Right lobe of liver (tissue), 4 donors: ENCODE measurements at regions not wholly inside any gene's neighbourhood (a gene's known extent, or its start where the extent isn't known, plus 50 kb on each side); places are given as distances from the start of the nearest gene placed in this dataset.

Source experiments
- POLR2A ChIP-seq: fragments of 450-650 bp; IDR thresholded peaks from one replicate; pipeline ENCODE4 v1.6.1; 2017; ENCODE audit warnings: antibody characterized with exemption, mild to moderate bottlenecking
- TF ChIP-seq, protein P1 (sequence below), 4 donors: fragments of 200-600 bp in 3 of 4; fragments of 450-650 bp in 1 of 4; IDR thresholded peaks; one replicate each; pipeline versions ENCODE4 v1.5.1 to v1.8.0; 2016 to 2022; ENCODE audit warnings: antibody characterized with exemption in 4 of 4, mild to moderate bottlenecking in 2 of 4
- donor health status: DM: no; HTN: no; CAD: no.
- donor health status: DM: no; HTN: no; CAD: no.
- donor health status: DM: no; HTN: yes; CAD: no.

DNA sequence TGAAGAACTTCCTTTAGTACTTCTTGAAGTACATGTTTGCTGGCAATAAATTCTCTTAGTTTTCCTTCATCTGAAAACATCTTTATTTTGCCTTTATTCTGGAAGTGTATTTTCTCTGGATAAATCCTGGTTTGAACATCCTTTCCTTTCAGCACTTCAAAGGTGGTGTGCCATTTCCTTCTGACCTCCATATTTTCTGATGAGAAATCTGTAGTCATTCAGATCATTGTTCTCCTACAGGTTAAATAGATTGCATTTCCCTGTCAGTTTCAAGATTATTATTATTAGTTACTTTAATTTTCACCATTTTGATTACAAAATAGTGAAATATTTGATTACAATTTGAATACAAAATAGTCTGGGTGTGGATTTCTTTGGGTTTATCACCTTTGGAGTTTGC, 134.5 kb downstream of the CDH26 start:
- TF ChIP-seq, protein P1, sequence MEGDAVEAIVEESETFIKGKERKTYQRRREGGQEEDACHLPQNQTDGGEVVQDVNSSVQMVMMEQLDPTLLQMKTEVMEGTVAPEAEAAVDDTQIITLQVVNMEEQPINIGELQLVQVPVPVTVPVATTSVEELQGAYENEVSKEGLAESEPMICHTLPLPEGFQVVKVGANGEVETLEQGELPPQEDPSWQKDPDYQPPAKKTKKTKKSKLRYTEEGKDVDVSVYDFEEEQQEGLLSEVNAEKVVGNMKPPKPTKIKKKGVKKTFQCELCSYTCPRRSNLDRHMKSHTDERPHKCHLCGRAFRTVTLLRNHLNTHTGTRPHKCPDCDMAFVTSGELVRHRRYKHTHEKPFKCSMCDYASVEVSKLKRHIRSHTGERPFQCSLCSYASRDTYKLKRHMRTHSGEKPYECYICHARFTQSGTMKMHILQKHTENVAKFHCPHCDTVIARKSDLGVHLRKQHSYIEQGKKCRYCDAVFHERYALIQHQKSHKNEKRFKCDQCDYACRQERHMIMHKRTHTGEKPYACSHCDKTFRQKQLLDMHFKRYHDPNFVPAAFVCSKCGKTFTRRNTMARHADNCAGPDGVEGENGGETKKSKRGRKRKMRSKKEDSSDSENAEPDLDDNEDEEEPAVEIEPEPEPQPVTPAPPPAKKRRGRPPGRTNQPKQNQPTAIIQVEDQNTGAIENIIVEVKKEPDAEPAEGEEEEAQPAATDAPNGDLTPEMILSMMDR (IDR thresholded peaks at IDR 0.05), result no peak
- no peak for TF ChIP-seq POLR2A
